ENCODE measurements at regions not wholly inside any gene's neighbourhood (a gene's known extent, or its start where the extent isn't known, plus 50 kb on each side); places are given as distances from the start of the nearest gene placed in this dataset.
A peak's percentile ranks its signal among the peaks of the same experiment; 100 is the strongest.

DNA sequence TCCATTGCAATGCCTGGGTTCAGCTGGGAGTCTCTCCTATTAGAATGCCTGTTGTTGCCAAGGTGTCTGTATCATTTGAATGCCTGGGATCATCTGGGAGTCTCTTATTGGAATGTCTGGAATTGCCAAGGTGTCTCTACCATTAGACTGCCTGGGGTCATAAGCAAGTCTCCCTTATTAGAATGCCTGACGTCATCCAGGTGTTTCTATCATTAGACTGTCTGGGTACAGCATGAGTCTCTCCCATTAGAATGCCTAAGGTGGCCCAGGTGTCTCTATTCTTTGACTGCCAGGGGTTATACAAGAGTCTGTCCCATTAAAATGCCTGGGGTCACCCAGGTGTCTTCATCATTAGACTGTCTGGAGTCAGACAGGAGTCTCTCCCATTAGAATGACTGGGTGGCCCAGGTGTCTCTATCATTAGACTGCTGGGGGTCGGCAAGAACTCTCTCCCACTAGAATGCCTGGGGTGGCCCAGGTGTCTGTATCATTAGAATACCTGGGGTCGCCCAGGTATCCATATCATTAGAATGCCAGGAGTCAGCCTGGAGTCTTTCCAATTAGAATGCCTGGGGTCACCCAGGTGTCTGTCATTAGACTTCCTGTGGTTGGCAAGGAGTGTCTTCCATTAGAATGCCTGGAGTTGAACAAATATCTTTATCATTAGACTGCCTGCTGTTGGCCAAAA lies 2274.0 kb downstream of the TP53TG3F start:
- peaks cover 66% of the 10 kb centered on the region for H3K9me3 Mint-ChIP-seq (ENCODE audit: low read depth)

GRCh38 chr16:35733971-35734702 lies 2274.7 kb downstream of the TP53TG3F start:
- Mint-ChIP-seq H3K27ac (ENCODE audit: unreplicated experiment) (no peak overlapping the region), H3K27me3 (ENCODE audit: low read depth) (no peaks in the 10 kb centered on the region)

More for the DNA sequence above, 2274.0 kb downstream of the TP53TG3F start:
- no peaks in the 10 kb centered on the region for H3K27me3 Mint-ChIP-seq (ENCODE audit: low read depth)
- no peak overlapping the region for H3K4me3 Mint-ChIP-seq (ENCODE audit: unreplicated experiment)
- no peak overlapping the region for H3K27ac Mint-ChIP-seq (ENCODE audit: unreplicated experiment)
- no peak for DNase-seq (ENCODE audit: low spot score)
- H3K4me1 Mint-ChIP-seq (ENCODE audit: low read depth): no peaks in the 10 kb centered on the region
- TF ChIP-seq CTCF (IDR thresholded peaks at IDR 0.05): no peak
- no peaks in the 10 kb centered on the region for H3K36me3 Mint-ChIP-seq (ENCODE audit: low read depth)

GRCh38 chr16:35734728-35735402 lies 2275.5 kb downstream of the TP53TG3F start:
- TF ChIP-seq CTCF (IDR thresholded peaks at IDR 0.05): no peak
- DNase-seq (ENCODE audit: low spot score): peak; percentile 68
- peaks cover 66% of the 10 kb centered on the region for H3K9me3 Mint-ChIP-seq (ENCODE audit: low read depth)

More at GRCh38 chr16:35733971-35734702, 2274.7 kb downstream of the TP53TG3F start:
- H3K4me3 Mint-ChIP-seq (ENCODE audit: unreplicated experiment): no peak overlapping the region
- no peak for TF ChIP-seq CTCF (IDR thresholded peaks at IDR 0.05)
- no peaks in the 10 kb centered on the region for H3K4me1 Mint-ChIP-seq (ENCODE audit: low read depth)
- peak; percentile 76 for DNase-seq (ENCODE audit: low spot score)
- peaks cover 66% of the 10 kb centered on the region for H3K9me3 Mint-ChIP-seq (ENCODE audit: low read depth)
- no peaks in the 10 kb centered on the region for H3K36me3 Mint-ChIP-seq (ENCODE audit: low read depth)

GRCh38 chr16:35735403-35736251 lies 2276.2 kb downstream of the TP53TG3F start:
- no peak for TF ChIP-seq CTCF (IDR thresholded peaks at IDR 0.05)
- Mint-ChIP-seq H3K4me3 (ENCODE audit: unreplicated experiment) (no peak overlapping the region), H3K27ac (ENCODE audit: unreplicated experiment) (no peak overlapping the region), H3K9me3 (ENCODE audit: low read depth) (peaks cover 68% of the 10 kb centered on the region), H3K4me1 (ENCODE audit: low read depth) (no peaks in the 10 kb centered on the region), H3K27me3 (ENCODE audit: low read depth) (no peaks in the 10 kb centered on the region), H3K36me3 (ENCODE audit: low read depth) (no peaks in the 10 kb centered on the region)
- peak; percentile 79 for DNase-seq (ENCODE audit: low spot score)

More at GRCh38 chr16:35734728-35735402, 2275.5 kb downstream of the TP53TG3F start:
- Mint-ChIP-seq H3K36me3 (ENCODE audit: low read depth) (no peaks in the 10 kb centered on the region), H3K4me1 (ENCODE audit: low read depth) (no peaks in the 10 kb centered on the region), H3K27me3 (ENCODE audit: low read depth) (no peaks in the 10 kb centered on the region), H3K4me3 (ENCODE audit: unreplicated experiment) (no peak overlapping the region), H3K27ac (ENCODE audit: unreplicated experiment) (no peak overlapping the region)

All from chondrocyte (in vitro differentiated cells).